Caco-2 (cell line): ENCODE measurements at regions not wholly inside any gene's neighbourhood (a gene's known extent, or its start where the extent isn't known, plus 50 kb on each side); places are given as distances from the start of the nearest gene placed in this dataset.

ENCODE experiments used
- BruUV-seq: library from RNA; stranded (reverse); fragments of 400-500 nt; replicated peaks from 2 replicates; lab custom pipeline; 2021; lab: Mats Ljungman, UMichigan
- CTCF ChIA-PET: fragments of 300-600 bp; sonication (Branson Sonifier 250); formaldehyde crosslinking; loops from one replicate; lab custom pipeline; 2022; ENCODE audit warnings: antibody characterized with exemption; lab: Charles Lee
- POLR2A ChIA-PET: fragments of 300-600 bp; sonication (Branson Sonifier 250); formaldehyde crosslinking; loops from one replicate; lab custom pipeline; 2022; ENCODE audit warnings: antibody characterized with exemption; lab: Charles Lee
- DNase-seq, 2 experiments: peaks; one replicate each; pipeline versions ENCODE4 v3.0.0 to v3.0.0-alpha.2; 2020 to 2022
- H3K27me3 ChIP-seq: replicated peaks from 2 replicates; pipeline ENCODE4 v1.6.0; 2011; ENCODE audit warnings: low read length; ENCODE audit not compliant: control insufficient read depth, insufficient read depth
- H3K36me3 ChIP-seq: 2 replicates; pipeline ENCODE4 v1.5.1; 2011; ENCODE audit warnings: low read length; ENCODE audit not compliant: control insufficient read depth, insufficient read depth
- H3K4me1 ChIP-seq: fragments of 250-450 bp; sonication (Bioruptor Pico); 2 replicates; pipeline ENCODE4 v1.5.1; 2020; ENCODE audit warnings: mild to moderate bottlenecking
- H3K4me3 ChIP-seq: 2 replicates; pipeline ENCODE4 v1.5.1; 2011; ENCODE audit warnings: low read depth, mild to moderate bottlenecking, control low read depth, low read length
- H3K9me3 ChIP-seq: fragments of 250-450 bp; sonication (Bioruptor Pico); 2 replicates; pipeline ENCODE4 v1.5.1; 2020; ENCODE audit warnings: mild to moderate bottlenecking, moderate library complexity
- H3K27ac Mint-ChIP-seq: one replicate; pipeline ENCODE4 v1.8.0; 2022; ENCODE audit warnings: mixed read lengths; ENCODE audit not compliant: unreplicated experiment
- H3K27me3 Mint-ChIP-seq: one replicate; pipeline ENCODE4 v1.8.0; 2022; ENCODE audit warnings: mixed read lengths; ENCODE audit not compliant: insufficient read depth, unreplicated experiment
- H3K36me3 Mint-ChIP-seq: one replicate; pipeline ENCODE4 v1.8.0; 2022; ENCODE audit warnings: mild to moderate bottlenecking, mixed read lengths; ENCODE audit not compliant: insufficient read depth, unreplicated experiment
- H3K4me1 Mint-ChIP-seq: one replicate; pipeline ENCODE4 v1.8.0; 2022; ENCODE audit warnings: low read depth, mixed read lengths; ENCODE audit not compliant: unreplicated experiment
- H3K4me3 Mint-ChIP-seq: one replicate; pipeline ENCODE4 v1.8.0; 2022; ENCODE audit warnings: mild to moderate bottlenecking, moderate library complexity, mixed read lengths; ENCODE audit not compliant: unreplicated experiment
- H3K9me3 Mint-ChIP-seq: one replicate; pipeline ENCODE4 v1.8.0; 2022; ENCODE audit warnings: mixed read lengths; ENCODE audit not compliant: unreplicated experiment
- CTCF ChIP-seq, 2 experiments: fragments of 200-600 bp in 1 of 2; IDR thresholded peaks; 1 replicate in 1 of 2; 2 replicates in 1 of 2; pipeline versions ENCODE4 v1.5.1 to v1.8.0; 2011 to 2022; ENCODE audit warnings: antibody characterized with exemption in 1 of 2, control low read depth in 1 of 2, inconsistent platforms in 1 of 2, low read depth in 1 of 2, low read length in 1 of 2, mild to moderate bottlenecking in 1 of 2, moderate library complexity in 1 of 2; ENCODE audit not compliant: insufficient read depth in 1 of 2, severe bottlenecking in 1 of 2, unreplicated experiment in 1 of 2
- intact Hi-C: fragments of 100-400 bp; cut with micrococcal nuclease; formaldehyde crosslinking; loops from one replicate; pipeline ENCODE4 v1.10.0; 2022; ENCODE audit not compliant: unreplicated experiment

GRCh38 chr15:68877626-68878025 lies 52.7 kb upstream of the SPESP1 start:
- no peak for DNase-seq
- TF ChIP-seq CTCF (IDR thresholded peaks at IDR 0.05; ENCODE audit: insufficient read depth in 1 of 2, low read depth in 1 of 2, low read length in 1 of 2, severe bottlenecking in 1 of 2, unreplicated experiment in 1 of 2) = no peak
- H3K4me1 Mint-ChIP-seq = no peaks in the 10 kb centered on the region
- CTCF ChIA-PET = no interaction called here
- H3K4me3 ChIP-seq = no peak overlapping the region
- no peaks in the 10 kb centered on the region for H3K36me3 Mint-ChIP-seq
- intact Hi-C loops = loop anchor here (5.0 kb wide), 1 partner anchor 60 kb away; no protein-coding TSS in a partner anchor
- H3K27ac Mint-ChIP-seq = no peak overlapping the region
- H3K27me3 Mint-ChIP-seq = peaks cover 4% of the 10 kb centered on the region
- no peaks in the 10 kb centered on the region for H3K9me3 ChIP-seq
- H3K9me3 Mint-ChIP-seq = no peaks in the 10 kb centered on the region
- H3K4me1 ChIP-seq = no peaks in the 10 kb centered on the region
- BruUV-seq = no TSS peak
- H3K4me3 Mint-ChIP-seq = no peak overlapping the region
- H3K27me3 ChIP-seq = no peaks in the 10 kb centered on the region
- POLR2A ChIA-PET = no interaction called here
- H3K36me3 ChIP-seq = no peaks in the 10 kb centered on the region

- CTCF ChIA-PET = no interaction called here
- intact Hi-C loops = no loop called here
Measured at GRCh38 chr15:68880382-68880781, 49.9 kb upstream of the SPESP1 start.

More at GRCh38 chr15:68880382-68880781, 49.9 kb upstream of the SPESP1 start:
- Histone ChIP-seq H3K9me3 (no peaks in the 10 kb centered on the region), H3K4me3 (no peak overlapping the region), H3K36me3 (no peaks in the 10 kb centered on the region), H3K4me1 (peaks cover 8% of the 10 kb centered on the region), H3K27me3 (no peaks in the 10 kb centered on the region)
- H3K36me3 Mint-ChIP-seq = no peaks in the 10 kb centered on the region
- H3K4me3 Mint-ChIP-seq = no peak overlapping the region
- no peak for TF ChIP-seq CTCF (IDR thresholded peaks at IDR 0.05; ENCODE audit: insufficient read depth in 1 of 2, low read depth in 1 of 2, low read length in 1 of 2, severe bottlenecking in 1 of 2, unreplicated experiment in 1 of 2)
- no peak overlapping the region for H3K27ac Mint-ChIP-seq
- H3K27me3 Mint-ChIP-seq = peaks cover 4% of the 10 kb centered on the region
- POLR2A ChIA-PET = no interaction called here
- H3K9me3 Mint-ChIP-seq = no peaks in the 10 kb centered on the region
- H3K4me1 Mint-ChIP-seq = peaks cover 7% of the 10 kb centered on the region
- no TSS peak for BruUV-seq
- DNase-seq = no peak
